ENCODE measurements at regions not wholly inside any gene's neighbourhood (a gene's known extent, or its start where the extent isn't known, plus 50 kb on each side); places are given as distances from the start of the nearest gene placed in this dataset.
A peak's percentile ranks its signal among the peaks of the same experiment; 100 is the strongest.

DNA sequence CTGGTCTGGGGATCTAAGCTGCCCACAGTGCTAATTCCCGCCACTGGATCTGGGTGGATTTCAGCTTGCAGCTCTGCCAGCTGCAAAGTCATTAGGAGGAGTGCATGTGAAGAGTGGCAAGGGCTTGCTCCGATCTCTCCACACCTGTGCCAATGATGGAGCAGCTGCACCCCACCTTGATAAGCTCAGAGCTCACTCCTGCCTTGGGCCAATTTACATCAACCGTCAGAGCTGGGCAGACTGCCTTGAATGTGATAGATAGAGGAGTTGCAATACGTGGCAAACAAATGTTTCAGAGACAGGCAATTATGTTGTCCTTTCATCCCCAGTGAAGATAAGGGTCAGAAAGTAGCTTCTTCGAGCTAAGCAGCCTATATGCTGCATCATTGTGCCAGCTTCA lies 379.9 kb downstream of the SH2D4B start:
- Histone ChIP-seq H3K4me1 (replicated peaks; ENCODE audit: insufficient read depth) (no peaks in the 10 kb centered on the region), H3K27ac (no peak overlapping the region), H3K9me3 (ENCODE audit: insufficient read depth, low read depth) (no peaks in the 10 kb centered on the region), H2AFZ (no peak overlapping the region), H3K27me3 (ENCODE audit: insufficient read depth, low read depth) (0 out of 2 replicates have a peak, but pooled peaks cover 6% of the 10 kb centered on the region), H3F3A (ENCODE audit: insufficient read depth, low read depth) (no peaks in the 10 kb centered on the region), H4K20me1 (ENCODE audit: insufficient read depth) (no peaks in the 10 kb centered on the region), H3K36me3 (ENCODE audit: low read depth) (no peaks in the 10 kb centered on the region), H3K4me2 (no peak overlapping the region), H3K9me2 (ENCODE audit: insufficient read depth) (peaks cover 4% of the 10 kb centered on the region; the same call in 1 of the 2 replicates), H3K4me3 (no peak overlapping the region), H3K79me2 (ENCODE audit: low read depth) (no peaks in the 10 kb centered on the region)
- TF ChIP-seq, protein P1, sequence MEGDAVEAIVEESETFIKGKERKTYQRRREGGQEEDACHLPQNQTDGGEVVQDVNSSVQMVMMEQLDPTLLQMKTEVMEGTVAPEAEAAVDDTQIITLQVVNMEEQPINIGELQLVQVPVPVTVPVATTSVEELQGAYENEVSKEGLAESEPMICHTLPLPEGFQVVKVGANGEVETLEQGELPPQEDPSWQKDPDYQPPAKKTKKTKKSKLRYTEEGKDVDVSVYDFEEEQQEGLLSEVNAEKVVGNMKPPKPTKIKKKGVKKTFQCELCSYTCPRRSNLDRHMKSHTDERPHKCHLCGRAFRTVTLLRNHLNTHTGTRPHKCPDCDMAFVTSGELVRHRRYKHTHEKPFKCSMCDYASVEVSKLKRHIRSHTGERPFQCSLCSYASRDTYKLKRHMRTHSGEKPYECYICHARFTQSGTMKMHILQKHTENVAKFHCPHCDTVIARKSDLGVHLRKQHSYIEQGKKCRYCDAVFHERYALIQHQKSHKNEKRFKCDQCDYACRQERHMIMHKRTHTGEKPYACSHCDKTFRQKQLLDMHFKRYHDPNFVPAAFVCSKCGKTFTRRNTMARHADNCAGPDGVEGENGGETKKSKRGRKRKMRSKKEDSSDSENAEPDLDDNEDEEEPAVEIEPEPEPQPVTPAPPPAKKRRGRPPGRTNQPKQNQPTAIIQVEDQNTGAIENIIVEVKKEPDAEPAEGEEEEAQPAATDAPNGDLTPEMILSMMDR (conservative IDR thresholded peaks at IDR 0.05), result no peak
- no peak for TF ChIP-seq EZH2 (IDR thresholded peaks at IDR 0.05; ENCODE audit: low read depth)
- ChIA-PET POLR2A (ENCODE audit: unreplicated experiment) (no interaction called here), CTCF (no interaction called here)
- intact Hi-C loops (cut with micrococcal nuclease; ENCODE audit: unreplicated experiment), result no loop called here
- no peak for DNase-seq
- no TSS peak for BruUV-seq (replicated peaks)

DNA sequence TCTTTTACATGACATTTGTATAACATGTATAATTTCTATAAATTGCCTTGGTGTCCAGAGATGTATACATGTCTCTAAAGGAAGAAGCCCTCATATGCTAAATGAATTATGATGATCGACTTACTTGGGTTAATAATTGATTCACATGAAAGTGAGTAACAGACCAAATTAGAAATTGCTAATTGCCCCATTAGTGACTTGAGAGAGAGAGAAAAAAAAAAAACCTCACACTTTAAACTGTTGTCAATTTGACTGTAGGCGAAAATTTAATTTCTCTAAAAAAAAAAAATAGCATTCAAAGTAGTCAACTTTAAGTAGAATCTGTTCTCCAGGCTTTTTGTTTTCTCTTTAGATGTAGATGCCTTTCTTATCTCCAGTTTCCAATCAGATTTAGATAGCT lies 383.3 kb downstream of the SH2D4B start:
- intact Hi-C loops (cut with micrococcal nuclease; ENCODE audit: unreplicated experiment), result loop anchor here (10.0 kb wide), 1 partner anchor 386 kb away; the partner anchor contains the start of gene SH2D4B
- DNase-seq, result no peak
- Histone ChIP-seq H3K27me3 (ENCODE audit: insufficient read depth, low read depth) (0 out of 2 replicates have a peak, but pooled peaks cover 6% of the 10 kb centered on the region), H3K4me1 (replicated peaks; ENCODE audit: insufficient read depth) (no peaks in the 10 kb centered on the region), H3F3A (ENCODE audit: insufficient read depth, low read depth) (no peaks in the 10 kb centered on the region), H3K36me3 (ENCODE audit: low read depth) (no peaks in the 10 kb centered on the region), H4K20me1 (ENCODE audit: insufficient read depth) (no peaks in the 10 kb centered on the region), H3K4me3 (no peak overlapping the region), H3K9me2 (ENCODE audit: insufficient read depth) (peaks cover 4% of the 10 kb centered on the region; the same call in 1 of the 2 replicates), H3K9me3 (ENCODE audit: insufficient read depth, low read depth) (no peaks in the 10 kb centered on the region), H3K4me2 (no peak overlapping the region), H3K79me2 (ENCODE audit: low read depth) (no peaks in the 10 kb centered on the region), H2AFZ (no peak overlapping the region), H3K27ac (no peak overlapping the region)
- CTCF ChIA-PET, result no interaction called here
- no TSS peak for BruUV-seq (replicated peaks)
- TF ChIP-seq, protein P1 (conservative IDR thresholded peaks at IDR 0.05), result no peak
- POLR2A ChIA-PET (ENCODE audit: unreplicated experiment), result no interaction called here

DNA sequence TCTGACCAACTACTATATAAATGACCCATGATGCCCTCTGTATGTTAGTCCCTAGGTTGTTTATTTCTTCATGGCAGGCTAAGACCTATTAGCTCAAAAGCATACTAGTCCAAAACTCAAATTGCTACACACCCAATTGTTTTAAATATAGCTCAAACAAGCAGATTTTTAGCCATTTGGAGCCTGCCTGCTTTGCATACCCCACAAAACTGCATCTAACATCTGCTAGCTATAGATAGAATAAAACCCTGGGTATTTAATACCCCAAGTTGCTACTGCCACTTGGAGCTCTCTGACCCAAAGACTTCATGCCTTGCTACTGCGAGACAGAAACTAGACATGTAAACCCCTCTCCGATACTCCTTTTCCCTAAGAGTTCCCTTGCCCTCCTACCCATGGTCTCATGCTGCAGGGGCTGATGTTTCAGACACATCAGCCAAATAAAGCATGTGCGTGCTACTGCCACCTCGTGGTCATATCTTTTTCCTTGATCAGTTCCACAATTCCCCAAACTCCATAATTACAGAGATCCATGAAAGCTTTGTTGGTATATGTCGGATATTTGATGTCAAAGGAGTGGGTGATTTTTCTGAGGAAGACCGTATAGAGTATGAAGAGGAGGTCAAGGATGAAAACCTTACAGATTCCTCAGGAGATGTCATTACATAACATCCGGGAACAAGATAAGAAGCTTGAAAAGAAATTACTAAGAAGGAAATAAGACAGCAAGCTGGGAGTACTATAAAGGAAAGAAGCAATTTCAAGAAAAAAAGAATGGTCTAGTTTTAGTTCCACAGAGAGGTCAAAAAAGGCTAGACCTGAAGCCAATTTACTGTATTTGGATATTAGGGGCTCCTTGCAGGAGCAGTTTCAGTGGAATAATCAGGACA lies 386.6 kb downstream of the SH2D4B start:
- CTCF ChIA-PET, result interaction anchor here (1.0 kb wide), 1 partner anchor 546 kb away, joined by 3 read pairs; no protein-coding TSS in a partner anchor
- POLR2A ChIA-PET (ENCODE audit: unreplicated experiment), result no interaction called here
- no TSS peak for BruUV-seq (replicated peaks)
- H4K20me1 ChIP-seq (ENCODE audit: insufficient read depth), result no peaks in the 10 kb centered on the region
- no peaks in the 10 kb centered on the region for H3K36me3 ChIP-seq (ENCODE audit: low read depth)
- no peak overlapping the region for H3K4me2 ChIP-seq
- DNase-seq, result peak in 1 of 2 experiments; percentile 34
- TF ChIP-seq EZH2 (IDR thresholded peaks at IDR 0.05; ENCODE audit: low read depth), result no peak
- TF ChIP-seq, protein P1 (conservative IDR thresholded peaks at IDR 0.05), result peak; percentile 85
- H3K79me2 ChIP-seq (ENCODE audit: low read depth), result no peaks in the 10 kb centered on the region
- no peaks in the 10 kb centered on the region for H3K9me3 ChIP-seq (ENCODE audit: insufficient read depth, low read depth)
- H3K27me3 ChIP-seq (ENCODE audit: insufficient read depth, low read depth), result no peaks in the 10 kb centered on the region
- no peaks in the 10 kb centered on the region for H3F3A ChIP-seq (ENCODE audit: insufficient read depth, low read depth)
- no peak overlapping the region for H3K4me3 ChIP-seq
- no peak overlapping the region for H2AFZ ChIP-seq
- H3K9me2 ChIP-seq (ENCODE audit: insufficient read depth), result no peaks in the 10 kb centered on the region
- H3K27ac ChIP-seq, result no peak overlapping the region
- no peaks in the 10 kb centered on the region for H3K4me1 ChIP-seq (replicated peaks; ENCODE audit: insufficient read depth)
- intact Hi-C loops (cut with micrococcal nuclease; ENCODE audit: unreplicated experiment), result loop anchor here (1.0 to 10.0 kb wide), 4 partner anchors 225 to 541 kb away; partner anchors contain the start of gene SH2D4B
